H9 (cell line): ENCODE measurements at regions not wholly inside any gene's neighbourhood (a gene's known extent, or its start where the extent isn't known, plus 50 kb on each side); places are given as distances from the start of the nearest gene placed in this dataset.

ENCODE experiments used
- DNase-seq: peaks from one replicate; pipeline ENCODE4 v3.0.0-alpha.2; 2017
- H2AFZ ChIP-seq: one replicate; pipeline ENCODE4 v1.6.1; 2013; ENCODE audit warnings: mild to moderate bottlenecking, low read length, control low read depth, moderate library complexity
- H2AK5ac ChIP-seq: 2 replicates; pipeline ENCODE4 v1.6.1; 2013; ENCODE audit warnings: low read length, control low read depth, mixed read lengths; ENCODE audit not compliant: insufficient read length
- H2BK120ac ChIP-seq: one replicate; pipeline ENCODE4 v1.6.1; 2013; ENCODE audit warnings: low read depth, mild to moderate bottlenecking, low read length, control low read depth, inconsistent platforms; ENCODE audit not compliant: poor library complexity, severe bottlenecking
- H2BK12ac ChIP-seq: 2 replicates; pipeline ENCODE4 v1.6.1; 2013; ENCODE audit warnings: low read length, control low read depth, mixed read lengths, low read depth; ENCODE audit not compliant: insufficient read length
- H2BK15ac ChIP-seq: 2 replicates; pipeline ENCODE4 v1.6.1; 2013; ENCODE audit warnings: low read depth, low read length, control low read depth
- H2BK20ac ChIP-seq: one replicate; pipeline ENCODE4 v1.6.1; 2013; ENCODE audit warnings: low read depth, mild to moderate bottlenecking, low read length, control low read depth, inconsistent platforms; ENCODE audit not compliant: poor library complexity, severe bottlenecking
- H2BK5ac ChIP-seq: 2 replicates; pipeline ENCODE4 v1.6.1; 2013; ENCODE audit warnings: low read length, control low read depth, mixed read lengths; ENCODE audit not compliant: insufficient read length
- H3K14ac ChIP-seq: 2 replicates; pipeline ENCODE4 v1.6.1; 2013; ENCODE audit warnings: low read length, control low read depth; ENCODE audit not compliant: insufficient read depth
- H3K18ac ChIP-seq: 2 replicates; pipeline ENCODE4 v1.6.1; 2013; ENCODE audit warnings: low read depth, mild to moderate bottlenecking, mixed read lengths, low read length, control low read depth; ENCODE audit not compliant: insufficient read length
- H3K23ac ChIP-seq: 2 replicates; pipeline ENCODE4 v1.6.1; 2013; ENCODE audit warnings: low read length, control low read depth, mixed read lengths, low read depth; ENCODE audit not compliant: insufficient read length
- H3K23me2 ChIP-seq: 2 replicates; pipeline ENCODE4 v1.6.1; 2013; ENCODE audit warnings: low read depth, mild to moderate bottlenecking, mixed read lengths, low read length, control low read depth; ENCODE audit not compliant: insufficient read length, poor library complexity, severe bottlenecking
- H3K27ac ChIP-seq: 2 replicates; pipeline ENCODE4 v1.5.1; 2013; ENCODE audit warnings: low read length, control low read depth, mixed read lengths, low read depth; ENCODE audit not compliant: insufficient read length
- H3K27me3 ChIP-seq: 2 replicates; pipeline ENCODE4 v1.6.1; 2013; ENCODE audit warnings: low read length, control low read depth, inconsistent platforms; ENCODE audit not compliant: insufficient read depth
- H3K4ac ChIP-seq: 2 replicates; pipeline ENCODE4 v1.6.1; 2013; ENCODE audit warnings: low read depth, mild to moderate bottlenecking, control low read depth, inconsistent platforms, low read length, moderate library complexity
- H3K4me1 ChIP-seq: 2 replicates; pipeline ENCODE4 v1.6.1; 2013; ENCODE audit warnings: low read length, control low read depth, inconsistent platforms; ENCODE audit not compliant: insufficient read depth
- H3K4me2 ChIP-seq: 2 replicates; pipeline ENCODE4 v1.6.1; 2013; ENCODE audit warnings: low read length, control low read depth, mixed read lengths; ENCODE audit not compliant: insufficient read length, insufficient read depth
- H3K56ac ChIP-seq: 2 replicates; pipeline ENCODE4 v1.6.1; 2013; ENCODE audit warnings: low read depth, mild to moderate bottlenecking, mixed read lengths, low read length, control low read depth; ENCODE audit not compliant: insufficient read length
- H3K79me1 ChIP-seq: 2 replicates; pipeline ENCODE4 v1.6.1; 2013; ENCODE audit warnings: low read depth, mild to moderate bottlenecking, moderate library complexity, low read length, control low read depth, inconsistent platforms; ENCODE audit not compliant: insufficient read depth, poor library complexity, severe bottlenecking
- H3K79me2 ChIP-seq: 2 replicates; pipeline ENCODE4 v1.6.1; 2013; ENCODE audit warnings: low read length, control low read depth, inconsistent platforms; ENCODE audit not compliant: insufficient read depth
- H3K9ac ChIP-seq: 2 replicates; pipeline ENCODE4 v1.6.1; 2013; ENCODE audit warnings: low read length, control low read depth, mixed read lengths; ENCODE audit not compliant: insufficient read length; ENCODE audit errors: extremely low read depth
- H3K9me3 ChIP-seq: one replicate; pipeline ENCODE4 v1.6.1; 2013; ENCODE audit warnings: low read depth, low read length, inconsistent platforms; ENCODE audit not compliant: control insufficient read depth
- H3T11ph ChIP-seq: one replicate; pipeline ENCODE4 v1.6.1; 2013; ENCODE audit warnings: mild to moderate bottlenecking, low read length, control low read depth, inconsistent platforms
- H4K20me1 ChIP-seq: one replicate; pipeline ENCODE4 v1.6.1; 2013; ENCODE audit not compliant: control insufficient read depth, insufficient read length, insufficient read depth
- H4K5ac ChIP-seq: 2 replicates; pipeline ENCODE4 v1.6.1; 2013; ENCODE audit warnings: low read depth, mild to moderate bottlenecking, mixed read lengths, low read length, control low read depth; ENCODE audit not compliant: insufficient read length
- H4K8ac ChIP-seq: replicated peaks from 2 replicates; pipeline ENCODE4 v1.6.1; 2013; ENCODE audit warnings: low read length, control low read depth, mixed read lengths, low read depth; ENCODE audit not compliant: insufficient read length
- H4K91ac ChIP-seq: 2 replicates; pipeline ENCODE4 v1.6.1; 2013; ENCODE audit warnings: low read depth, mild to moderate bottlenecking, moderate library complexity, mixed read lengths, low read length, control low read depth; ENCODE audit not compliant: insufficient read length
- H3K27ac Mint-ChIP-seq, 3 experiments: 2 replicates in 2 of 3; 3 replicates in 1 of 3; pipeline ENCODE4 v1.8.0; 2020 to 2021; ENCODE audit warnings: mixed read lengths in 3 of 3, mild to moderate bottlenecking in 1 of 3, moderate library complexity in 1 of 3
- H3K27me3 Mint-ChIP-seq: 2 replicates; pipeline ENCODE4 v1.8.0; 2021; ENCODE audit warnings: low read depth, mild to moderate bottlenecking, moderate library complexity, mixed read lengths
- H3K36me3 Mint-ChIP-seq, 3 experiments: 2 replicates in 2 of 3; 3 replicates in 1 of 3; pipeline ENCODE4 v1.8.0; 2020 to 2021; ENCODE audit warnings: low read depth in 3 of 3, mixed read lengths in 3 of 3; ENCODE audit not compliant: insufficient read depth in 1 of 3
- H3K4me1 Mint-ChIP-seq, 2 experiments: 2 replicates each; pipeline ENCODE4 v1.8.0; 2020; ENCODE audit warnings: mixed read lengths in 2 of 2
- H3K4me3 Mint-ChIP-seq, 2 experiments: 2 replicates in 1 of 2; 3 replicates in 1 of 2; pipeline ENCODE4 v1.8.0; 2020 to 2021; ENCODE audit warnings: mild to moderate bottlenecking in 2 of 2, mixed read lengths in 2 of 2, moderate library complexity in 1 of 2
- H3K9me3 Mint-ChIP-seq, 2 experiments: 2 replicates in 1 of 2; 3 replicates in 1 of 2; pipeline ENCODE4 v1.8.0; 2020; ENCODE audit warnings: mild to moderate bottlenecking in 2 of 2, mixed read lengths in 2 of 2, moderate library complexity in 1 of 2
- CTCF ChIP-seq: fragments of 200-600 bp; sonication (generic); conservative IDR thresholded peaks from 3 replicates; pipeline ENCODE4 v1.8.0; 2021; ENCODE audit warnings: antibody characterized with exemption, mild to moderate bottlenecking
- WGBS: extraction: QIAGEN DNeasy Blood & Tissue Kit; methylation state at CpG from one replicate; pipeline ENCODE4 v1.1.7; 2013; ENCODE audit warnings: missing lambda C conversion rate, low lambda C conversion rate, mixed read lengths; ENCODE audit not compliant: insufficient read length; ENCODE audit errors: extremely low coverage; 5-methylcytosine and 5-hydroxymethylcytosine counted together

GRCh38 chr4:36758312-36759178 is 477.1 kb downstream of the DTHD1 start:
- Histone ChIP-seq H2AFZ (no peak overlapping the region), H2BK12ac (no peak overlapping the region), H3K27me3 (peaks cover 5% of the 10 kb centered on the region; the same call in 1 of the 2 replicates), H3K9ac (no peak overlapping the region), H3K4ac (no peak overlapping the region), H3K23ac (no peak overlapping the region), H3K79me2 (no peaks in the 10 kb centered on the region), H3K23me2 (no peaks in the 10 kb centered on the region), H3K56ac (no peak overlapping the region), H2BK15ac (no peak overlapping the region), H4K8ac (no peak overlapping the region), H3K27ac (peak overlapping the region; percentile 25), H3K18ac (no peak overlapping the region), H2BK5ac (no peak overlapping the region), H4K5ac (no peak overlapping the region), H2BK20ac (peak overlapping the region; percentile 64), H3K9me3 (no peaks in the 10 kb centered on the region), H3K4me2 (peak overlapping the region; percentile 14), H3K4me1 (peaks cover 9% of the 10 kb centered on the region), H2AK5ac (no peak overlapping the region), H4K91ac (no peak overlapping the region), H3K79me1 (no peaks in the 10 kb centered on the region), H3K14ac (no peak overlapping the region), H3T11ph (peak overlapping the region; percentile 13), H2BK120ac (peak overlapping the region; percentile 72), H4K20me1 (no peaks in the 10 kb centered on the region)
- no peak for TF ChIP-seq CTCF
- no peaks in the 10 kb centered on the region; a peak in 1 of 5 replicates for H3K9me3 Mint-ChIP-seq
- peaks cover 2% of the 10 kb centered on the region; the same call in 1 of the 2 replicates for H3K27me3 Mint-ChIP-seq
- peak overlapping the region; percentile 33 to 77 (median 48); a peak in 6 of 7 replicates for H3K27ac Mint-ChIP-seq
- peak overlapping the region; percentile 14 to 39; a peak in 2 of 5 replicates for H3K4me3 Mint-ChIP-seq
- H3K36me3 Mint-ChIP-seq = peaks cover 0 to 4% (median 0%) of the 10 kb centered on the region in 3 experiments; a peak in 3 of 7 replicates
- peak; percentile 48 for DNase-seq
- WGBS = no CpG with 5 or more reads among the region's 9 CpGs
- H3K4me1 Mint-ChIP-seq = peaks cover 32 to 46% of the 10 kb centered on the region in 2 experiments
